Hematopoietic multipotent progenitor cell treated with erythropoietin and hydrocortisone succinate and interleukin-3 and kit ligand, for 15 days (in vitro differentiated cells): ENCODE measurements at regions not wholly inside any gene's neighbourhood (a gene's known extent, or its start where the extent isn't known, plus 50 kb on each side); places are given as distances from the start of the nearest gene placed in this dataset.
"Not testable (repeated sequence)": the region's sequence is repeated elsewhere in the genome, so short reads cannot be mapped to it uniquely, and the experiment has no call there.

Experiments
- DNase-seq: peaks from one replicate; pipeline ENCODE4 v3.0.0-alpha.2; 2015; ENCODE audit warnings: low spot score

DNA sequence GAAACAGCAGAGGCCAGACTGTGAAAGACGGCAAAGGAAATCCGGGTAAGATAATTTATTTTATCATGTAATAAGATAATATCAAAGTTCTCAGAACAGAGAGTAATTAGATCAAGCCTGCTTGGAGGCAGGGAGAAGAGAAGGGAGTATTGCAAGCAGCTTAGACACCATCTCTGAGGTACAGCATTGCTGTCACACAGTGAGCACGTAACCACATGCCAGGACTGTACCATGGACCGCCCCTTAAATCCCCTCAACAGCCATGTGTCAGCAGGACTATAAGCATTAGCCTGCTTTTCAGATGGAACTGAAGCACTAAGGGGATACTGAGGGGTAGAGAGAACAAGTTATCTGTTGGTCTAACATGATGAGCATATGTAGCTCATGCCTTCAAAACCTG, 141.5 kb downstream of the C6orf118 start:
- no peak for DNase-seq

DNA sequence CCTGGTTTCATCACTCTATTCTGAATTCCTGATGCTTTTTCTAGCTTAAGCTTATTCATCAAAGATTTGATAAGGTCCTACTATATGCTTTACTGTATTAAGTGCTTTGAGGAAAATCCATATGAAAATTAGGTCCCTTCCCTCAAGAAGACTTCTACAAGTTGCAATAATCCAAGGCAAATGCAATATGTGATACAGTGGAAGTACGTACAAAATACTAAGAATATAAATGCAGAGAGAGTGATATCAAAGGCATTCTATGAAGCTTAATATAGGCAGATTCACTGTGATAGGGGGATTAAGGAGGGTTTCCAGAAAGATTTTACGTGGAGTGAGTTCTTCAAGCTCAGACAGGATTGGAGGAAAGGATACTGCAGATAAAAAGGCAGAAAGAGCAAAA, 142.1 kb downstream of the C6orf118 start:
- no peak for DNase-seq

DNA sequence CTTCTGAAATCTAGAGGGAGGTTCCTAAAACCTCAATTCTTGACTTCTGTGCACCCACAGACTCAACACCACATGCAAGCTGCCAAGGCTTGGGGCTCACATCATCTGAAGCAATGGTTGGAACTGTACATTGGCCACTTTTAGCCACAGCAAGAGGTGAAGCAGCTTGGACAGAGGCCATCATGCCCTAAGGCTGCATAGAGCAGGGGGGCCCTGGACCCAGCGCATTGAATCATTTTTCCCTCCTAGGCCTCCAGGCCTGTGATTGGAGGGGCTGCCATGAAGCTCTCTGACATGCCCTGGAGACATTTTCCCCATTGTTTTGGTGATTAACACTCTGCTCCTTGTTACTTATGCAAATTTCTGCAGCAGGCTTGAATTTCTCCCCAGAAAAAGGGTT, 145.9 kb downstream of the C6orf118 start:
- DNase-seq, result no peak

DNA sequence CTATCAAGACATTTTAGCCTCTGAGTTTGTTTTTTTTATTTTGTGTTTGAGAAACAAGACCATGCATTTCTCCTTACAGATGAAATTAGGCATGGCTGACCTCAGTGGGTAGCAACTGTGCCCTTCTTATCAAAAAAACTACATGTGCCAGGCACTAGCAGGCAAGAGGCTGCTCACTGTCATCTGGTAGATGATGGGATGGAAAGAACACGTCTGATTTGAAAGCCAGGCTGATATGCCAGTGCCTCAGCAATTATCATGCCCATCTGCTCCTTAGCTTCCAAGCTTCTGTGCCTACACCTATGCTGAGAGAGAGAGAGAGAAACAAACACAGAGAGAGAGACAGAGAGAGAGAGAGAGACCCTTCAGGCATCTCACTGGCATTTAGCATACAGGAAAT, 149.9 kb downstream of the C6orf118 start:
- no peak for DNase-seq

DNA sequence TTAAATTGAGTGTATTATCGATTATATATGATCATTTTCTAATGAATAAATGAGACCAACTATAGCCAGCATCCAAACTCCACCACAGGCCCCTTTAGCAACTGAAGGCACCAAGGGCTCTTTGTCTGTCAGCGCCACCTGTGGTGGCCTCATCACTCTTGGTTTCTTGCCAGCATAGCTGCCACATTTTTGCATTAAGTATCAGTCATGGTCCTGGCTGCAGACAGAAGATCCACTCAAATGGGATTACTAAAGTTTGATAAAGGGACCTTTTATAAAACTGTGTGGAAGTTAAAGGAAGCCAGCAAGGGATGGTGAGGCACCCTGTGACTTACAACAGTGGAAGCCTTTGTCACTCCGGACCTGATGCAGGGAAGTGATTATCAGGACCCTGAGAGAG, 162.9 kb downstream of the C6orf118 start:
- DNase-seq, result no peak

DNA sequence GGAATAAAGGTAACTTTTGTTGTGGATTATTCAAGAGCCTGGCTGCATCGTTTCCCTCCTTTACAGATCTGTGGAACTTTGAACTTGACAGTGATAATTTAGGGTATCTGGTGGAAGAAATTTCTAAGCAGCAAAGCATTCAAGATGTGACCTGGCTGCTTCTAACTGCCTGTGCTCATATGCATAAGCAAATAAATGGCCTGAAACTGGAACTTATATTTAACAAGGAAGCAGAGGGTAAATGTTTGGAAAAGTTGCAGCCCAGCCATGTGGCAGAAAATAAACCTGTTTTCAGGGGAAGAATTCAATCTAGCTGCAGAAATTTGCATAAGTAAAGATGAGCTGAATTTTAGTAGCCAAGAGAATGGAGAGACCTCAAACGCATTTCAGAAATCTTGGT, 173.5 kb downstream of the C6orf118 start:
- no peak for DNase-seq

DNA sequence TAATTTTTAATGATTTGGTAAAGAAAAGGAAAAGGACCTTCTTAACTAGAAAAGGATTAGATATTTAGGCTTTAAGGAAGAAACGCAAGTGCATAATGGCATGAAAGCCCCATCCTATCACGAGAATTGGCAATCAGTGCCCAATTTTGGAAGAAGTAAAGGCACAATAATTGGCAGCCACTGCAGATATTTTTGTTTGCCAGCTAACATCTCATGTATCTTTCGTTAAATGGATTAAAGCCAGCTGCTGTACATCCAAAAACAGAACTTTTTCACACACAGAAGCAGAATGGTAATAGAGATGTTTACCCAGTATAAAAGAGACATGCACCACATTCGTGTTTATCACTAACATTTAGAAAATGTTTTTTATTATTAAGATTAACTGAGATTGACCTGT, 180.3 kb downstream of the C6orf118 start:
- DNase-seq, result no peak

DNA sequence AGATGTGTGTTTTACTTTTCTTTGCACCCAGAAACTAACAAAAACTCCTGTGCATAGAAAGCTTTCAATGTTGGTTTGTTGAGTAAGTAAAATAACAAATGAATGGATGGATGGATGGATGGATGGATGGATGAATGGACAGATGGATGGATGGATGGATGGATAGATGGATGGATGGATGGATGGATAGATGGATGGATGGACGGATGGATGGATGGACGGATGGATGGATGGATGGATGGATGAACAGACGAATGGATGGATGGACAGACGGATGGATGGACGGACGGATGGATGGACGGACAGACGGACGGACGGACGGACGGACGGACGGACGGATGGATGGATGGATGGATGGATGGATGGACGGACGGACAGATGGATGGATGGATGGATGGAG, 181.7 kb downstream of the C6orf118 start:
- DNase-seq, result not testable (repeated sequence)

DNA sequence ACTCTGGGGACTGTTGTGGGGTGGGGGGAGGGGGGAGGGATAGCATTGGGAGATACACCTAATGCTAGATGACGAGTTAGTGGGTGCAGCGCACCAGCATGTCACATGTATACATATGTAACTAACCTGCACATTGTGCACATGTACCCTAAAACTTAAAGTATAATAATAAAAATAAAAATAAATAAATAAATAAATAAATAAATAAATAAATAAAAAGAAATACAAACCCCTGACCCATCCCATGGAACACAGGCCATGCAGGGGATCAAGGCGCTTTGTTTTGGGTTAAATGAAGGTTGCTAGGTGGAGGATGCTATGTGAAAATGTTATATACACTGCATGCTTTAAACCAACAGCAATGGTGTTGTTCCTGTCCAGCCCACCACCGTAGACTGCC, 184.7 kb downstream of the C6orf118 start:
- DNase-seq, result not testable (repeated sequence)

DNA sequence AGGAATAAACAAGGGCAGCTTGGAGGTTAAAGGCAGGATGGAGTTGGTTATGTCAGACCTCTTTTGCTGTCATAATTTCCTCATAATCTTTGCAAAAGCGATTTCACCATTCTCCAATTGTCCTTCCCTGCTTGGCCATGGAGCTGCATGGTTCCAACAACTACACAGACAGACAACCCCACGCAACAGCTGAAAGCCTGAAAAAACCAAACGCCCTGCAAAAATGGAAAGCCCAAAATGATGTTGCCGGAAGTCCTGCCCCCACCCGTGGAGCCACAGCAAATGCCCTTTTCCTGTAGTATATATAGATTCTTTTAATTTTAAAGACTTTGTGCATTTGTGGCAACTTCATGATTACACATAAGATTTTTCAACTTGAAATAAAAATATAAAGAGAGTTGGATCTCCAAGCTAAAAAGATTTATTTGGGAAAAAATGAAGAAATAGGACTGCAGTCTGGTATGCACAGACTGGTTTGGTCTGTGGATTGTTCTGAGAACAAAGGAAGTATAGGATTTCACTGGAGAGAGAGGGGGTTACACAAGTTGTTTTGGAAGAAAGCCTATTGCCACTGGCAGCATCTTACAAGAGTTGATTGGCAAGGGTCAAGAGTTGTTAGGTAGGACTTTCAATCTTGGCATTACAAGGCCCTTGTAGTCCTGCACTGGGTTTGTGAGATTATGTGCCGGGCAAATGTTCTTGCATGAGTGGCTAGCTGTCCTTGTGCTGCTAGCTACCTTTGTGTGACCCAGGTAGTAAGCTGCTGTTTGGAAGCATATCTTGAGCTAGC, 190.0 kb downstream of the C6orf118 start:
- no peak for DNase-seq

DNA sequence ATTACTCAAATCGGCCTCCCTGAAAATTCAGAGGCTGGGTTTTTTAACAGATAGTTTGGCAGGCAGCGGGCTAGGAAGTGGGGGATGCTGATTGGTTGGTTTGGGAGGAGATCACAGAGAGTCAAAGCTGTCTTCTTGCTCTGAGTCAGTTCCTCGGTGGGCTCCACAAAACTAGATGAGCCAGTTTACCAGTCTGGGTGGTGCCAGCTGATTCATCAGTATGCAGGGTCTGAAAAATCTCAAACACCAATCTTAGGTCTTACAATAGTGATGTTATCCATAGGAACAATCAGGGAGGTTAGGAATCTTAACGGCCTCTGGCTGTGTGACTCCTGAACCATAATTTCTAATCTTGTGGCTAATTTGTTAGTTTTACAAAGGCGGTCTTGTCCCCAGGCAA, 190.7 kb downstream of the C6orf118 start:
- DNase-seq, result no peak

DNA sequence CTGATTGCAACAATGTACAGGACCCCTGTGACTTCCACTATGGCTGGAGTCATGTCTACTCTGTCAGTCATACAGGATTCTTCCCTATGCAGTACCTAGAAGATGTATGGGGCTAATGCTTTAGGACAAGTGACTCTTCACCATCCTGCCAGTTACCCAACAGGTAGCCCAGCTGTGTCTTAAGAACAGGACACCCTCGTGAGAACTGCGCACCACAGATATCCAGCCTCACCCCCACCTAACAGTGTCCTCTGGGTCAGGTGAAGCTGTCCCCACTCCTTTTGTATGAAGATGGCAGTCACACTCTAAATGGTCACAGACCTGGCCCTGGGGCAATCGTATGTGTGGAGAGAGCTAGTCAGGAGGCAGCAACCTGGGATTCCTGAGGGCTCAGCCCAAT, 191.6 kb downstream of the C6orf118 start:
- no peak for DNase-seq

DNA sequence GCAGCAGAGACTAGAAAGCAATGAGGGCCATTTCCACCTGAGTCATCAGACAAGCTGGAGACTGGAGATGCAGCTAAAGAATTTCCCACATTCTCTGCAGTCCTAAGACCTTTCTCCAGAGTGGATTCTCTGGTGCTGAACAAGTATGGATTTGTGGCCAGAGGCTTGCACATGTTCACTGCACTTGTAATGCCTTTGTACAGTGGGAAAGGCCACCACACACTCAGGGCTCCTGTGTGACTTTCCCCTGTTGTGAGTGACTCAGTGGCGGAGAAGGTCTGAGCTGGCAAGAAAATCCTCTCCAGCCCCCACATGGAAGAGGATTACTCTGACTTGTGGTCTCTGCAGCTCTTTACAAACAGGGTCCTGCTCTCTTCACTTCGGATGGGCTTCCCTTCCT, 192.3 kb downstream of the C6orf118 start:
- no peak for DNase-seq

DNA sequence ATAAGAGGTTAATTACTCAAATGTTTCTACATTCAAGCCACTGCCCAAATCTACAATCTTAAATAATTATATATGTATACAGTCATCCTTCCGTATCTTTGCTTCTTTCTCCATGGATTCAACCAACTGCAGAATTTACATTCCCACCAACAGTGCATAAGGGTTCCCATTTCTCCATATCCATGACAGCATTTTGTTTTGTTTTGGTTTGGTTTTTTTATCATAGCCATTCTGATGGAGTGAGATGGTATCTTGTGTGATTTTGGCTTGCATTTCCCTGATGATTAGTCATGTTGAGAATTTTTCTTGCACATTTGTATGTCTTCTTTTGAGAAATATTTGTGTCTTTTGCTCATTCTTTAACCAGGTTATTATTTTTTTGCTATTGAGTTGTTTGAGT, 198.5 kb downstream of the C6orf118 start:
- no peak for DNase-seq

DNA sequence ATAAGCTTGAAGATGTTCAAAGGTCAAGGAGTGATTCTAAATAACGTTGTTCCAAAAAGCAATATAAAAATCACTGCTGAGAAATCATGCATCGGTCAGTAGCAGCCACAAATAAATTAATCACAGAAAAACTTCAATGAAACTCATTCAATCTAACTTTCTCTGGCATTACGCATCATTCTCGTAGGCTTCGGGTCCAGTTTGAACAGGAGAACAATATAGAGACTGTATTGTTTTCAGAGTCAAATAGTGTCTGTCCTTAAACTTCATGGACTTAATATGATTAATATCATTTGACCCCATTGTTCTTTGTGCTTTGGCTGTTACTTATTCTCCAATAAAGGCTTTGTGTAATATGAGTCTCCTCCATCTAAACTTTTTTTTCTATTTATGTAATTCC, 200.4 kb downstream of the C6orf118 start:
- no peak for DNase-seq

DNA sequence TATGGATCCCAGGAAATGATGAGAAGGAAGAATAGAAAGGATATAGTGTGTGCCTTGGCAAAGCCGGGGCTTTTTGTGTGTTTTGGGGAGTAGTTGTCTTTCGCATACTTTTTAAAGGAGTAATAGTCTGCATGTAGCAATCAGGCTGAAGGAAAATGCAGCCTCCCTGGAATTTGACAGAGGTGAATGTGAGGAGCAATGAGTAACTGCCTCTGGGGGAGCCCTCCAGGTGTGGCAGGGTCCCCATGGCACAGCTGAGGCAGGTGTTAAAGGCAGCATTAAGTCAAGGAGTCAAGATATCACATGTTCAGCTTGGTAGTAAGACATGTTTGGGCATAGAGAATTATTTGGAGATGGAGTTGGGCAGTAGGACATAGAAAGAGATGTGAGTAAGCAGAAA, 203.1 kb downstream of the C6orf118 start:
- no peak for DNase-seq

DNA sequence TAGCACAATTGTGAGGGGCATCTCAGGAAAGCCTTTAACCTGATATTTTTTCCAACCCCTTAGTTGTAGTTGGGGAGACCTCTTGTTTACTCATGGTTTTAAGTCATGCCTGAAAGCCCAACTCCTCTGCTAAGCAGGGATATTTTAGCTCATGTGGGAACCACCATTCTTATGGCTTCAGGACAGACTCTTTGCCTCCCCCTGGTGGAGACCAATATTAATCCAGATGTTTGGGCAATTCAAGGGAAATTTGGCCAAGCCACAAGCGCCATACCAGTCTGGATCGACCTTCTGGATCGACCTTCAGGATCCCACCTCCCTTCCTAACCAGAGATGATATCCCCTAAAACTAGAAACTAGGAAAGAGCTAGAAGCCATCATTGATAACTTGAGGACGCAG, 211.2 kb downstream of the C6orf118 start:
- no peak for DNase-seq

DNA sequence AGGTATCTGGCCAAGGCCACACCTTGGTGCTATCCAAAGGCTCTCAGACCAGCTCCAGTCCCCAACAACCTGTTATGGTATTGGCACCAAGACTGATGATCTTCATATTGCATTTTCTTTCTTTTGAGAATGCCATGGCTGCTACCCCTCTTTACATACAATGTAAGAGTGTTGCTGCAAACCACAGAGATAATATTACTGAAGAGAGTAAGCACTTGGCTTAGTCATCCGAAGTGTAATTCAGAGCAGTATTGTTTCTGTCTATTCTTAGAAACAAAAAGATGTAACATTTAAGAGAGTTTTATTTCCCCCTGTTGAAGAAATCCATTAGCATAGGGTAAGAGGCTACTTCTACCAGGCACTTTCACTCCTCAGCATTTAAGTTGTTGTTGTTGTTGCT, 212.5 kb downstream of the C6orf118 start:
- no peak for DNase-seq

DNA sequence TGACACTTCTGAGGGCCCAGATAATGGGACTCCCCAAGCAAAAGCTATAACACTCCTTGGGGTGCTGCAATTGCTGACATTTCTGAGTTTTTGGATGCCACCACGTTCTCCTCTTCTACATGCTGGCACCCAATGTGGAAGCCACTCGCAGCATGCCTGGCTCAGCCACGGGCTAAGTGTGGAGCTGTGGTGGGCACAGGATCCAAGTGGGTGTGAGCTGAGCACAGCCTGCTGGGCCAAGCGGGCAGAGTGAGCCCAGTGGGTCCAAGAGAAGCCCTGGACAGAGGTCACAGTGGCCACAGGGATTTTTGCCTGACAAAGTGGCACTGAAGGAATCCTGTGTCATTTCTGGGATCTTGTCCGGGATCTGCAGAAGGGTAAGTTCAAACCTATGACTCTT, 213.2 kb downstream of the C6orf118 start:
- no peak for DNase-seq

DNA sequence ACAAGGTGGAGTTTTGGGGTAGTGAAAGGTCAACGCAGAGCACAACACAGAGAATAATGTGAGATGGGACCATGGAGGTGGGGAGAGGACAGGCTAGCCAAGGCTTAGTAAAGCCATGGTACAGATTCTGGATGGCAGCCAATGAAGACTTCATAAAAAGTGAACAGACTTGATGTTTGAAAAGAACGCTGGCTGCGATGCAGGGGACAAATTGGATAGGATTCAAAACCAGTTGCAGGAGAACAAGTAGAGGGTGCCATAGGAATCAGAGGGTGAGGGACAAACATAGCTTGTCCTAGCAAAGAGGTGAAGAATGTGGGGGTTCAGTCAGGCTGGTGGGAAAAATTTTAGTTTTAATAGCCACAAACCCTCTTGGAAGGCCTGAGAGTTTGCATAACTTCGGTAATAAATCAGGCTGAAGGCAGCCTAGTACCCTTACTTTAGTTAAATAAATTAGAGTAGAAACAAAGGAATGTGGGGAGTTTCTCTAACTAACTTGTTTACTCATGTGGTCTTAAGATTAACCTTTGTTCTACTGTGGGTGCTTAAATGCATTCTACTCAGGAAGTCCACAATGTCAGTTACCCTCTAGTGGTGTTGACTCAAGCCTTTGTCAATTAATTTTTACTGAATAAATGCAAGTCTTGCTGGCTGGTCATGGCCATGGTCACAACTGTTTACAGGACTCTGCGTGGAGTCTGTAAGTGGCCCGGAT, 216.4 kb downstream of the C6orf118 start:
- no peak for DNase-seq

DNA sequence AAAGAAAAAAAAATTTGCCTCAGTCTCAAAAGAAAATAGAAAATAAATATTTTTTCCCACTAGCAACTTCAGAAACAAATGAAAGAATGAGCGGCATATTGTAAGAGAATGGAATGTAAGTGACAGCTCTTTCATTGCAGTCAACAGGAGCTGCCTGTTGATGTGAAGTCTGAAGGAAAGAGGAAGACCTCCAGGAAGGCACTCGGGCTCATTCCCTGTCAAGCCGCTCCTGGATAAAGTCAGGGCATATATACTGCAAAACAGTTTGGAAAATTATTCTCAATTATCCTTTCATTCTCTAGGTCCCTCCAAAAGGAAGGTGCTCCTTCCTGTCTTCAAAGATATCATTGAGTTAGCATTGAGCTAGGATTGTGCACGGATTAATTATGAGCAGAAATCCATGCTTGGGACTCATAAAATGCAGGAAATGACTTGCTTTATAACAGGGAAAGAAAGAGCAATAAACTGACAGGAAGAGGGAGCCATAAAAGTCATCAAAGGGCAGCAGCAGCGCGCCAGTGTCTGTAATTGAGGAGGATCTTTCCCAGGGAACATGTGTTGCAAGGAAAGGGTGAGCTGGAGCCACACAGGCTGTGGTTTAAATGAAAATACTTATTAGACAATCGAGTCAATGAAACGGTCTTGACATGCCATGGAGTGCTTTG, 218.2 kb downstream of the C6orf118 start:
- no peak for DNase-seq

DNA sequence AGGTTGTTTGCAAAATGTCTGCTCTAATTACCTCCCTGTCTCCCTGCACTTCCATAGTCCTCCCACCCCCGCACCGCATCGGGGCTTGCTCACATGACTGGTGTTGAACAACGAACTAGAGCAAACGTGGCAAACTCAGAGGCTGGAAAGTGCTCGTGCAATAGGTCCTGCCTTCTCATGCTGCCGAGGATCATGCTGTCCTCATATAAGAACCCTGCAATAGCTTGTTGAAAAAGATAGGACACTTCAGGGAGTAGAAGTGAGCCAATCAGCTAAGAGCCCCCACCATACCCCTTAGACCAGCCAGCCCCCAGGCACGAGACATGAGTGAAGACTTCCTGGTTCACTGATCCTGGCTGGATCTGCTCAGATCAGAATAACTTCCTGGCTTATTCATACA, 219.2 kb downstream of the C6orf118 start:
- no peak for DNase-seq

DNA sequence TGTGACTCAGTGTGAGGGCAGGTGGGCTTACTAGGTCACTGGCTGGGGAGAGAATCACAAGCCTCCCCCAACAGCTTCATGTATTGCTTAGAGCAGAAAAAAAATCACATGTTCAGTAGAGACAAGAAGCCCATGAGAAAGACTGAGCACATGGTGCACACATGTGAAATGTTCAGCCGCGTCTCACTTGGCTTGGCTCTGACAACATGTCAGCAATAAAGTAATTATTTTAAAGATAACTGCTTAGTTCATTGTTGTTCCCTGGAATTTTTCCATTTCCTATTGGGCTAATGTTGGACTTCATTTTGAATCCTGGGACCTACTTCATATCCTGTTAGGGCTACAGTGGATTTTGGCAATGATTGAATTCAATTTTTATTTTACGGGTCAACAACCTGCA, 222.6 kb downstream of the C6orf118 start:
- DNase-seq, result no peak
